DOHH2 (cell line): ENCODE measurements at regions not wholly inside any gene's neighbourhood (a gene's known extent, or its start where the extent isn't known, plus 50 kb on each side); places are given as distances from the start of the nearest gene placed in this dataset.

Source experiments
- H3F3A ChIP-seq: fragments of 200-600 bp; sonication (generic), shearing (Covaris generic); 2 replicates; pipeline ENCODE4 v1.6.0; 2016; ENCODE audit warnings: antibody characterized with exemption, mild to moderate bottlenecking; ENCODE audit not compliant: control insufficient read depth, insufficient read depth
- H3K27ac ChIP-seq: fragments of 200-600 bp; sonication (generic); 2 replicates; pipeline ENCODE4 v1.5.1; 2014; ENCODE audit warnings: low read depth, mild to moderate bottlenecking, low read length, moderate library complexity
- H3K27me3 ChIP-seq: fragments of 200-600 bp; sonication (generic); 2 replicates; pipeline ENCODE4 v1.6.1; 2014; ENCODE audit warnings: mild to moderate bottlenecking, low read length, mixed read lengths; ENCODE audit not compliant: control insufficient read depth
- H3K36me3 ChIP-seq: fragments of 200-600 bp; sonication (generic); 2 replicates; pipeline ENCODE4 v1.6.1; 2014; ENCODE audit warnings: mild to moderate bottlenecking, low read length, moderate library complexity, mixed read lengths; ENCODE audit not compliant: control insufficient read depth
- H3K4me1 ChIP-seq: fragments of 200-600 bp; sonication (generic); 2 replicates; pipeline ENCODE4 v1.6.1; 2014; ENCODE audit warnings: mild to moderate bottlenecking, low read length, mixed read lengths; ENCODE audit not compliant: control insufficient read depth
- H3K4me2 ChIP-seq: fragments of 200-600 bp; sonication (generic); 2 replicates; pipeline ENCODE4 v1.6.0; 2014; ENCODE audit warnings: mild to moderate bottlenecking, low read length, moderate library complexity
- H3K4me3 ChIP-seq: fragments of 200-600 bp; sonication (generic); 2 replicates; pipeline ENCODE4 v1.5.1; 2014; ENCODE audit warnings: mild to moderate bottlenecking, low read length, mixed read lengths
- H3K79me2 ChIP-seq: fragments of 200-600 bp; sonication (generic); 2 replicates; pipeline ENCODE4 v1.6.1; 2014; ENCODE audit warnings: mild to moderate bottlenecking, low read length, mixed read lengths; ENCODE audit not compliant: control insufficient read depth
- H3K9me2 ChIP-seq: fragments of 200-600 bp; sonication (generic); replicated peaks from 2 replicates; pipeline ENCODE4 v1.6.1; 2014; ENCODE audit warnings: mild to moderate bottlenecking, low read length, mixed read lengths; ENCODE audit not compliant: control insufficient read depth
- H3K9me3 ChIP-seq: fragments of 200-600 bp; sonication (generic); 2 replicates; pipeline ENCODE4 v1.6.1; 2014; ENCODE audit warnings: antibody characterized with exemption, low read length, mixed read lengths; ENCODE audit not compliant: control insufficient read depth, insufficient read depth
- H4K20me1 ChIP-seq: fragments of 200-600 bp; sonication (generic); 2 replicates; pipeline ENCODE4 v1.6.0; 2014; ENCODE audit warnings: low read depth, mild to moderate bottlenecking, antibody characterized with exemption, low read length, moderate library complexity; ENCODE audit not compliant: control insufficient read depth, insufficient read depth
- EZH2phosphoT487 ChIP-seq: fragments of 200-600 bp; sonication (generic); IDR thresholded peaks from 2 replicates; pipeline ENCODE4 v1.6.1; 2017; ENCODE audit warnings: borderline replicate concordance, mild to moderate bottlenecking, antibody characterized with exemption, low read length, moderate library complexity, mixed read lengths
- TF ChIP-seq, protein P1 (sequence below): fragments of 200-600 bp; sonication (generic); IDR thresholded peaks from one replicate; pipeline ENCODE4 v1.5.1; 2014; ENCODE audit warnings: antibody characterized with exemption, mild to moderate bottlenecking, low read depth, low read length; ENCODE audit not compliant: poor library complexity, severe bottlenecking

DNA sequence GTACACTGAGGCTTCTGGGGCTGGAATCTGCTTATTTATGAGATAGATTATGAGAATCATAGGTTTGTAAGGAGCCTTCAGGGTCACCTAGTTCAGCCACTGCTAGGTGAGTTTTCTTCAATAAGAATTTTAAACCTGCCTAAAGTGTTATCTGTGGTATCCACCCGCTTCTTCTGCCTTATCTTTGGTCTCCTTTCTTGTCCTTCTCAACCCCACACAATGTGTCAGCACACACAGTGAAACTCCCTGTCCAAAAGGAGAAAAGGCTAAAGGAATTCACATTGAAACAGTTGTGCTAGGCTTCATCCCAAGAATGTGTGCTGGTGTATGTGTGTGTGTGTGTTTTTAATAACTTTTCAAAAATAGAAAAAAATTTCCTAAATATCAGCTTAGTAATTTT, 259.3 kb upstream of the BTG1 start:
- H3K9me2 ChIP-seq: no peaks in the 10 kb centered on the region
- peaks cover 73% of the 10 kb centered on the region for H3K4me1 ChIP-seq
- H3K27ac ChIP-seq: no peak overlapping the region
- no peaks in the 10 kb centered on the region for H3K36me3 ChIP-seq
- no peaks in the 10 kb centered on the region for H4K20me1 ChIP-seq
- H3K79me2 ChIP-seq: no peaks in the 10 kb centered on the region
- H3K27me3 ChIP-seq: no peaks in the 10 kb centered on the region
- H3K4me2 ChIP-seq: peak overlapping the region; percentile 6; the same call in 1 of the 2 replicates
- H3F3A ChIP-seq: no peaks in the 10 kb centered on the region
- no peak overlapping the region for H3K4me3 ChIP-seq
- H3K9me3 ChIP-seq: no peaks in the 10 kb centered on the region
- TF ChIP-seq, protein P1, sequence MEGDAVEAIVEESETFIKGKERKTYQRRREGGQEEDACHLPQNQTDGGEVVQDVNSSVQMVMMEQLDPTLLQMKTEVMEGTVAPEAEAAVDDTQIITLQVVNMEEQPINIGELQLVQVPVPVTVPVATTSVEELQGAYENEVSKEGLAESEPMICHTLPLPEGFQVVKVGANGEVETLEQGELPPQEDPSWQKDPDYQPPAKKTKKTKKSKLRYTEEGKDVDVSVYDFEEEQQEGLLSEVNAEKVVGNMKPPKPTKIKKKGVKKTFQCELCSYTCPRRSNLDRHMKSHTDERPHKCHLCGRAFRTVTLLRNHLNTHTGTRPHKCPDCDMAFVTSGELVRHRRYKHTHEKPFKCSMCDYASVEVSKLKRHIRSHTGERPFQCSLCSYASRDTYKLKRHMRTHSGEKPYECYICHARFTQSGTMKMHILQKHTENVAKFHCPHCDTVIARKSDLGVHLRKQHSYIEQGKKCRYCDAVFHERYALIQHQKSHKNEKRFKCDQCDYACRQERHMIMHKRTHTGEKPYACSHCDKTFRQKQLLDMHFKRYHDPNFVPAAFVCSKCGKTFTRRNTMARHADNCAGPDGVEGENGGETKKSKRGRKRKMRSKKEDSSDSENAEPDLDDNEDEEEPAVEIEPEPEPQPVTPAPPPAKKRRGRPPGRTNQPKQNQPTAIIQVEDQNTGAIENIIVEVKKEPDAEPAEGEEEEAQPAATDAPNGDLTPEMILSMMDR: no peak
- TF ChIP-seq EZH2phosphoT487: no peak

DNA sequence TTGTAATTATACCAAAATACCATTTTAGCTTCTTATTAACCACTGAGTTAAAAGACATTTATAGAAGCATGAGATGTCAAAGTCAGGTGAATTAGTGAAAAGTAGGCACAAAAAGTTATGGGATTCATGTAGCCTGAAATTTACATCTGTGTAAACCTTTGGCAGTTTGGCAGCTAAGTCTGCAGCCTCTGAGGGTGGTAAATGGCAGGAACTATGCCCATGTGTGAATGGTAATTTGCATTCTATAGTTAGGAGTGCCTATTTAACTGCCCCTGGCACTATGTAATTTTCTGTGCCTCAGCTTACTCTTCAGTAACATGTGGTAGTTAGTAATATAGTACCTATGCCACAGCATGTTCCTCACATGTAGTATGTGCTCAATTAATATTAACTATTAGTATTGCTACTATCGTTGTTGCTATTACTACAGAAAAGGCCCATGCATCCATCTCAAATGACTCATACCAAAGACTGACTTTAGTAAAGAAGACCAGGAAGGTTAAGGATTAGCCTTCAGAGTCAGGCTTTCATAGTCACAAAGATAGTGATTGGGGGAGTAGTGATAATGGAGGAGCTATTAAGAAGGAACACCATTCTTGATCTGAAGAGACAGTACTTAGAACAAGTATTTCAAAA, 258.7 kb upstream of the BTG1 start:
- H3F3A ChIP-seq: no peaks in the 10 kb centered on the region
- no peaks in the 10 kb centered on the region for H3K9me2 ChIP-seq
- peaks cover 77% of the 10 kb centered on the region for H3K4me1 ChIP-seq
- H4K20me1 ChIP-seq: no peaks in the 10 kb centered on the region
- H3K9me3 ChIP-seq: no peaks in the 10 kb centered on the region
- peak overlapping the region; percentile 59 for H3K4me2 ChIP-seq
- TF ChIP-seq EZH2phosphoT487: no peak
- TF ChIP-seq, protein P1: no peak
- H3K79me2 ChIP-seq: no peaks in the 10 kb centered on the region
- peak overlapping the region; percentile 29 for H3K4me3 ChIP-seq
- H3K36me3 ChIP-seq: no peaks in the 10 kb centered on the region
- peak overlapping the region; percentile 22 for H3K27ac ChIP-seq
- no peaks in the 10 kb centered on the region for H3K27me3 ChIP-seq

DNA sequence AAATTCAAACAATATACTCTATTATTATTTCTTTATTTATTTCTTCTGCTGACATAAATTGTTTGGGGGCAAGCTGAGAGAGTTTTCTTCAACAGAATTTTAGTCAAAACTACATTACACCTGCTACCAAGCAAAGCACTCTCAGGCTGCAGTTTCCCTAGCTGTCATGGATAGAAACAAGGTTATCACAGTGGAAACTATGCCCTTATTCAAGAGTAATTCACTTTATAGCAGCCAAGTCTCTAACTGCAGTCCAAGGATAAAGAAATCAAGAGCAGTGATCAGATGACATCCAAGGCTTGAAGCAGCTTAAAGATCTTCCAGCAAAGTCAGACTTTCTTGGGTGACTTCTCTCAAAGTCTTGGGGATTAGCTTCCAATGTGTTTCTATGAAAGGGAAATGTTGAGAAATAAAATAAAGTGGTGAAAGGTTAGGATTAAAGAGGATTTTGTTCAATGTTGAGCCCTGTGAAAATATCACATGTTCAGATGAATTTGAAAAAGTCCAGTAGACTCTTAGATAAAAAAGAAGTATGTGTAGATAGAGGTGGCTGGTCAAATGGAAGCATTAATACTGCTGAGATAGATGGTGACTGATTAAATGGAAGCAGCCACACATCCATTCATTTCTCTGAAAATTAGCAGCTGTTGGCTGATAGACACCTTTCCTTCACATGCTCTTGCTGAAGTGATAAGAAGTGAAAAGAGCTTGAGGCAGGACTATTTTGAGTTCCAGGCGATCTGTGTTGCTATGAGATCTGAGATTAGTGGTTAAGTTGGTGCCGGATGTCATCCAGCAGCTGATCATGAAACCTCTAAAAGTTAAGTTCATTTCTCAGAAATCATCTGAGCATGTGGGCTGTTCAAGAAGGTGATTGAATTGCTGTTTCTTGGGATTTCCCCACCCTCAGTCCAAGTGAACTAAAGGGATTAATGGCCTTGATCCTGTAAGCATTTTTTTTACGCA, 257.8 kb upstream of the BTG1 start:
- Histone ChIP-seq H3F3A (no peaks in the 10 kb centered on the region), H3K4me3 (peak overlapping the region; percentile 29), H4K20me1 (no peaks in the 10 kb centered on the region), H3K4me1 (peaks cover 76% of the 10 kb centered on the region), H3K36me3 (no peaks in the 10 kb centered on the region), H3K9me2 (no peaks in the 10 kb centered on the region), H3K9me3 (no peaks in the 10 kb centered on the region), H3K27ac (peak overlapping the region; percentile 22), H3K27me3 (no peaks in the 10 kb centered on the region), H3K79me2 (no peaks in the 10 kb centered on the region), H3K4me2 (peak overlapping the region; percentile 59)
- TF ChIP-seq, protein P1: no peak
- no peak for TF ChIP-seq EZH2phosphoT487
